ENCODE measurements at regions not wholly inside any gene's neighbourhood (a gene's known extent, or its start where the extent isn't known, plus 50 kb on each side); places are given as distances from the start of the nearest gene placed in this dataset.
"Not testable (repeated sequence)": the region's sequence is repeated elsewhere in the genome, so short reads cannot be mapped to it uniquely, and the experiment has no call there.

GRCh38 chr1:96580920-96581319 is 140.7 kb upstream of the PTBP2 start:
- Mint-ChIP-seq H3K9me3 (no peaks in the 10 kb centered on the region), H3K27ac (no peak overlapping the region), H3K4me3 (no peak overlapping the region), H3K36me3 (no peaks in the 10 kb centered on the region), H3K27me3 (peaks cover 4% of the 10 kb centered on the region), H3K4me1 (no peaks in the 10 kb centered on the region)

- no peaks in the 10 kb centered on the region for H3K4me1 Mint-ChIP-seq
- peaks cover 3% of the 10 kb centered on the region for H3K27me3 Mint-ChIP-seq
- H3K9me3 Mint-ChIP-seq = no peaks in the 10 kb centered on the region
- H3K4me3 Mint-ChIP-seq = no peak overlapping the region
- H3K36me3 Mint-ChIP-seq = no peaks in the 10 kb centered on the region
- no peak overlapping the region for H3K27ac Mint-ChIP-seq
Observed at GRCh38 chr1:96581772-96582171, 139.8 kb upstream of the PTBP2 start.

GRCh38 chr1:96583903-96584302 is 137.7 kb upstream of the PTBP2 start:
- Mint-ChIP-seq H3K9me3 (no peaks in the 10 kb centered on the region), H3K4me3 (no peak overlapping the region), H3K4me1 (no peaks in the 10 kb centered on the region), H3K27ac (no peak overlapping the region), H3K36me3 (no peaks in the 10 kb centered on the region), H3K27me3 (peaks cover 2% of the 10 kb centered on the region)

- H3K27ac Mint-ChIP-seq = no peak overlapping the region
- no peaks in the 10 kb centered on the region for H3K36me3 Mint-ChIP-seq
- peaks cover 2% of the 10 kb centered on the region for H3K27me3 Mint-ChIP-seq
- H3K4me3 Mint-ChIP-seq = no peak overlapping the region
- no peaks in the 10 kb centered on the region for H3K9me3 Mint-ChIP-seq
- no peaks in the 10 kb centered on the region for H3K4me1 Mint-ChIP-seq
Observed at GRCh38 chr1:96587222-96587621, 134.4 kb upstream of the PTBP2 start.

GRCh38 chr1:96588416-96588995 is 133.1 kb upstream of the PTBP2 start:
- Mint-ChIP-seq H3K36me3 (no peaks in the 10 kb centered on the region), H3K27ac (no peak overlapping the region), H3K9me3 (peaks cover 7% of the 10 kb centered on the region), H3K27me3 (peaks cover 2% of the 10 kb centered on the region), H3K4me1 (no peaks in the 10 kb centered on the region), H3K4me3 (no peak overlapping the region)

- not testable (repeated sequence) for H3K36me3 Mint-ChIP-seq, H3K9me3 Mint-ChIP-seq, H3K4me3 Mint-ChIP-seq, H3K27ac Mint-ChIP-seq, H3K4me1 Mint-ChIP-seq, H3K27me3 Mint-ChIP-seq
Observed at GRCh38 chr1:96595530-96595929, 126.1 kb upstream of the PTBP2 start.

GRCh38 chr1:96596226-96596922 is 125.2 kb upstream of the PTBP2 start:
- peaks cover 4% of the 10 kb centered on the region for H3K27me3 Mint-ChIP-seq
- H3K4me3 Mint-ChIP-seq = no peak overlapping the region
- no peak overlapping the region for H3K27ac Mint-ChIP-seq
- H3K36me3 Mint-ChIP-seq = no peaks in the 10 kb centered on the region
- H3K9me3 Mint-ChIP-seq = peaks cover 7% of the 10 kb centered on the region
- no peaks in the 10 kb centered on the region for H3K4me1 Mint-ChIP-seq

- Mint-ChIP-seq H3K27ac (no peak overlapping the region), H3K9me3 (peaks cover 7% of the 10 kb centered on the region), H3K4me1 (no peaks in the 10 kb centered on the region), H3K4me3 (no peak overlapping the region), H3K36me3 (no peaks in the 10 kb centered on the region), H3K27me3 (peaks cover 4% of the 10 kb centered on the region)
Observed at GRCh38 chr1:96597218-96597617, 124.4 kb upstream of the PTBP2 start.

GRCh38 chr1:96598416-96599168 is 123.0 kb upstream of the PTBP2 start:
- Mint-ChIP-seq H3K9me3 (no peaks in the 10 kb centered on the region), H3K4me1 (no peaks in the 10 kb centered on the region), H3K27ac (no peak overlapping the region), H3K4me3 (no peak overlapping the region), H3K27me3 (peaks cover 4% of the 10 kb centered on the region), H3K36me3 (peaks cover 2% of the 10 kb centered on the region)

- H3K27ac Mint-ChIP-seq, H3K9me3 Mint-ChIP-seq, H3K27me3 Mint-ChIP-seq, H3K36me3 Mint-ChIP-seq, H3K4me3 Mint-ChIP-seq, H3K4me1 Mint-ChIP-seq: not testable (repeated sequence)
Observed at GRCh38 chr1:96604620-96605019, 117.0 kb upstream of the PTBP2 start.

GRCh38 chr1:96617375-96617774 is 104.2 kb upstream of the PTBP2 start:
- not testable (repeated sequence) for H3K4me3 Mint-ChIP-seq, H3K27me3 Mint-ChIP-seq, H3K36me3 Mint-ChIP-seq, H3K4me1 Mint-ChIP-seq, H3K9me3 Mint-ChIP-seq, H3K27ac Mint-ChIP-seq

- no peaks in the 10 kb centered on the region for H3K27me3 Mint-ChIP-seq
- no peaks in the 10 kb centered on the region for H3K9me3 Mint-ChIP-seq
- H3K4me1 Mint-ChIP-seq = no peaks in the 10 kb centered on the region
- no peaks in the 10 kb centered on the region for H3K36me3 Mint-ChIP-seq
- H3K27ac Mint-ChIP-seq = no peak overlapping the region
- no peak overlapping the region for H3K4me3 Mint-ChIP-seq
Observed at GRCh38 chr1:96632045-96632664, 89.4 kb upstream of the PTBP2 start.

- no peak overlapping the region for H3K27ac Mint-ChIP-seq
- H3K4me1 Mint-ChIP-seq = no peaks in the 10 kb centered on the region
- no peak overlapping the region for H3K4me3 Mint-ChIP-seq
- H3K36me3 Mint-ChIP-seq = no peaks in the 10 kb centered on the region
- H3K27me3 Mint-ChIP-seq = no peaks in the 10 kb centered on the region
- H3K9me3 Mint-ChIP-seq = no peaks in the 10 kb centered on the region
Observed at GRCh38 chr1:96633695-96634094, 87.9 kb upstream of the PTBP2 start.

- no peaks in the 10 kb centered on the region for H3K9me3 Mint-ChIP-seq
- no peak overlapping the region for H3K27ac Mint-ChIP-seq
- H3K27me3 Mint-ChIP-seq = no peaks in the 10 kb centered on the region
- no peak overlapping the region for H3K4me3 Mint-ChIP-seq
- no peaks in the 10 kb centered on the region for H3K4me1 Mint-ChIP-seq
- no peaks in the 10 kb centered on the region for H3K36me3 Mint-ChIP-seq
Observed at GRCh38 chr1:96634883-96635282, 86.7 kb upstream of the PTBP2 start.

- H3K4me3 Mint-ChIP-seq = no peak overlapping the region
- H3K9me3 Mint-ChIP-seq = no peaks in the 10 kb centered on the region
- H3K4me1 Mint-ChIP-seq = no peaks in the 10 kb centered on the region
Observed at GRCh38 chr1:96641282-96641681, 80.3 kb upstream of the PTBP2 start.

GRCh38 chr1:96643519-96643918 is 78.1 kb upstream of the PTBP2 start:
- no peak overlapping the region for H3K27ac Mint-ChIP-seq
- no peaks in the 10 kb centered on the region for H3K9me3 Mint-ChIP-seq
- H3K4me3 Mint-ChIP-seq = no peak overlapping the region
- H3K27me3 Mint-ChIP-seq = peaks cover 9% of the 10 kb centered on the region
- no peaks in the 10 kb centered on the region for H3K4me1 Mint-ChIP-seq
- no peaks in the 10 kb centered on the region for H3K36me3 Mint-ChIP-seq

More at GRCh38 chr1:96641282-96641681, 80.3 kb upstream of the PTBP2 start:
- Mint-ChIP-seq H3K27me3 (peaks cover 5% of the 10 kb centered on the region), H3K36me3 (no peaks in the 10 kb centered on the region), H3K27ac (no peak overlapping the region)
